Keratinocyte (primary cell): ENCODE measurements at regions not wholly inside any gene's neighbourhood (a gene's known extent, or its start where the extent isn't known, plus 50 kb on each side); places are given as distances from the start of the nearest gene placed in this dataset.

Experiments used
- DNase-seq: peaks from one replicate; pipeline ENCODE4 v3.0.0-alpha.2; 2011; ENCODE audit warnings: low read depth, missing footprints, low spot score
- FAIRE-seq: peaks from 2 replicates; lab custom pipeline; 2011; peaks lifted over from hg19 to GRCh38; lab: Jason Lieb, UNC
- H2AFZ ChIP-seq: 2 replicates; pipeline ENCODE4 v1.6.0; 2012; ENCODE audit warnings: low read length, control low read depth, inconsistent platforms; ENCODE audit not compliant: control insufficient read depth
- H3K27ac ChIP-seq: 2 replicates; pipeline ENCODE4 v1.5.1; 2011; ENCODE audit warnings: low read length; ENCODE audit not compliant: control insufficient read depth, insufficient read depth
- H3K27me3 ChIP-seq: 3 replicates; pipeline ENCODE4 v1.6.0; 2011; ENCODE audit warnings: low read length; ENCODE audit not compliant: control insufficient read depth, insufficient read depth; ENCODE audit errors: extremely low read depth
- H3K36me3 ChIP-seq, 2 experiments: 2 replicates in 1 of 2; 3 replicates in 1 of 2; pipeline ENCODE4 v1.5.1; 2011; ENCODE audit warnings: low read length in 2 of 2, mild to moderate bottlenecking in 1 of 2; ENCODE audit not compliant: control insufficient read depth in 2 of 2, insufficient read depth in 2 of 2; ENCODE audit errors: extremely low read depth in 1 of 2
- H3K4me1 ChIP-seq: 3 replicates; pipeline ENCODE4 v1.5.1; 2011; ENCODE audit warnings: low read length; ENCODE audit not compliant: control insufficient read depth, insufficient read depth; ENCODE audit errors: extremely low read depth
- H3K4me2 ChIP-seq: 3 replicates; pipeline ENCODE4 v1.6.0; 2011; ENCODE audit warnings: low read depth, low read length; ENCODE audit not compliant: control insufficient read depth, insufficient read depth; ENCODE audit errors: extremely low read depth
- H3K4me3 ChIP-seq, 3 experiments: fragments of 200-600 bp in 1 of 3; sonication (generic) in 1 of 3; 2 replicates in 2 of 3; 3 replicates in 1 of 3; pipeline ENCODE4 v1.5.1; 2011 to 2016; ENCODE audit warnings: low read length in 3 of 3, mild to moderate bottlenecking in 3 of 3, control low read depth in 2 of 3, inconsistent platforms in 1 of 3, low read depth in 1 of 3, mixed read lengths in 1 of 3, mixed run types in 1 of 3, moderate library complexity in 1 of 3; ENCODE audit not compliant: control insufficient read depth in 2 of 3, insufficient read depth in 2 of 3; ENCODE audit errors: extremely low read depth in 1 of 3
- H3K79me2 ChIP-seq: 2 replicates; pipeline ENCODE4 v1.6.0; 2012; ENCODE audit warnings: low read length; ENCODE audit not compliant: control insufficient read depth, insufficient read depth
- H3K9ac ChIP-seq: 3 replicates; pipeline ENCODE4 v1.6.0; 2011; ENCODE audit warnings: low read length; ENCODE audit not compliant: control insufficient read depth, insufficient read depth; ENCODE audit errors: extremely low read depth
- H3K9me1 ChIP-seq: 3 replicates; pipeline ENCODE4 v1.6.0; 2011; ENCODE audit warnings: low read length; ENCODE audit not compliant: control insufficient read depth, insufficient read depth; ENCODE audit errors: extremely low read depth
- H3K9me3 ChIP-seq: 2 replicates; pipeline ENCODE4 v1.5.1; 2012; ENCODE audit warnings: low read depth, low read length; ENCODE audit not compliant: control insufficient read depth
- H4K20me1 ChIP-seq: 3 replicates; pipeline ENCODE4 v1.6.0; 2011; ENCODE audit warnings: low read length; ENCODE audit not compliant: control insufficient read depth, insufficient read depth; ENCODE audit errors: extremely low read depth
- CTCF ChIP-seq, 3 experiments: IDR thresholded peaks in 1 of 3; conservative IDR thresholded peaks in 1 of 3; optimal IDR thresholded peaks in 1 of 3; 2 replicates in 2 of 3; 3 replicates in 1 of 3; pipeline versions ENCODE3 to v1.5.1; 2011; ENCODE audit warnings: low read length in 3 of 3, mild to moderate bottlenecking in 3 of 3, moderate library complexity in 2 of 3, control low read depth in 1 of 3, inconsistent platforms in 1 of 3; ENCODE audit not compliant: insufficient read depth in 2 of 3; ENCODE audit errors: extremely low read depth in 1 of 3
- EZH2 ChIP-seq: IDR thresholded peaks from one replicate; pipeline ENCODE4 v1.6.1; 2012; ENCODE audit warnings: inconsistent platforms, mild to moderate bottlenecking, low read length, moderate library complexity
- dilution Hi-C: fragments of 300-500 bp; cut with MboI; formaldehyde crosslinking; loops from one replicate; pipeline ENCODE4 v1.7.0; 2020; ENCODE audit warnings: low sequenced_read_pairs; ENCODE audit not compliant: extremely low pct_ligation_motif_present

DNA sequence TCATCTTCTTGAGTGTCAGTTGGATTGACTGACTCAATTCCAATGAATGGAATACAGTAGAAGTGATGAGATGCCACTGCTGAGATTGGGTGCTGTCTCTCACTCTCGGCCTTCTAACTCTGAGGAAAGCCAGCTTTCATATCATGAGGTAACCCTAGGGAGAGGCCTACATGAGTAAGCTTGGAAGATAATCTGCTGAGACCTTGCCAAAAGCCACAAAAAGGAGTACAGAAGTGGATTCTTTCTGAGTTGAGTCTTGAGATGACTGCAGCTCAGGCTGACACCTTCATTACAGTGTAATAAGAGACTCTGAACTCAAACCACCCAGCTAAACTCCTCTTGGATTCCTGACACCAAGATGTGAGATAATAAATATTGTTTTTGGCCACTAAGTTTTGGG, 537.4 kb upstream of the MAGEB18 start:
- H2AFZ ChIP-seq, result no peak overlapping the region
- dilution Hi-C loops, result no loop called here
- H4K20me1 ChIP-seq, result no peaks in the 10 kb centered on the region
- DNase-seq (no peak), FAIRE-seq (no peak)
- no peaks in the 10 kb centered on the region for H3K27me3 ChIP-seq
- H3K4me1 ChIP-seq, result no peaks in the 10 kb centered on the region
- no peak overlapping the region for H3K27ac ChIP-seq
- H3K36me3 ChIP-seq, result no peaks in the 10 kb centered on the region
- TF ChIP-seq EZH2 (no peak), CTCF (optimal IDR thresholded peaks at IDR 0.05 in 1 of 3, IDR thresholded peaks at IDR 0.05 in 1 of 3, conservative IDR thresholded peaks at IDR 0.05 in 1 of 3; ENCODE audit: extremely low read depth in 1 of 3, insufficient read depth in 2 of 3, low read length in 3 of 3) (no peak)
- H3K79me2 ChIP-seq, result no peaks in the 10 kb centered on the region
- no peaks in the 10 kb centered on the region for H3K9me3 ChIP-seq
- no peak overlapping the region for H3K4me2 ChIP-seq
- H3K9me1 ChIP-seq, result no peaks in the 10 kb centered on the region
- H3K4me3 ChIP-seq, result no peak overlapping the region
- H3K9ac ChIP-seq, result no peak overlapping the region

- H3K9me1 ChIP-seq, result no peaks in the 10 kb centered on the region
- DNase-seq (no peak), FAIRE-seq (no peak)
- dilution Hi-C loops, result no loop called here
- no peak overlapping the region for H3K27ac ChIP-seq
- H3K9me3 ChIP-seq, result no peaks in the 10 kb centered on the region
- no peak overlapping the region for H3K9ac ChIP-seq
- H3K4me1 ChIP-seq, result no peaks in the 10 kb centered on the region
- no peak overlapping the region for H3K4me2 ChIP-seq
- H3K4me3 ChIP-seq, result no peak overlapping the region
- H2AFZ ChIP-seq, result no peak overlapping the region
- no peaks in the 10 kb centered on the region for H4K20me1 ChIP-seq
- H3K27me3 ChIP-seq, result no peaks in the 10 kb centered on the region
- H3K79me2 ChIP-seq, result no peaks in the 10 kb centered on the region
- TF ChIP-seq CTCF (optimal IDR thresholded peaks at IDR 0.05 in 1 of 3, IDR thresholded peaks at IDR 0.05 in 1 of 3, conservative IDR thresholded peaks at IDR 0.05 in 1 of 3; ENCODE audit: extremely low read depth in 1 of 3, insufficient read depth in 2 of 3, low read length in 3 of 3) (no peak), EZH2 (no peak)
- no peaks in the 10 kb centered on the region for H3K36me3 ChIP-seq
These were observed 536.8 kb upstream of the MAGEB18 start for GRCh38 chrX:25601323-25601722.
